Endothelial cell (in vitro differentiated cells): ENCODE measurements at regions not wholly inside any gene's neighbourhood (a gene's known extent, or its start where the extent isn't known, plus 50 kb on each side); places are given as distances from the start of the nearest gene placed in this dataset.

Experiments
- DNase-seq: peaks from one replicate; pipeline ENCODE4 v3.0.0; 2021; ENCODE audit warnings: low spot score
- H3K27ac Mint-ChIP-seq: one replicate; pipeline ENCODE4 v1.8.0; 2021; ENCODE audit warnings: mixed read lengths, inconsistent platforms; ENCODE audit not compliant: unreplicated experiment
- H3K27me3 Mint-ChIP-seq: one replicate; pipeline ENCODE4 v1.8.0; 2021; ENCODE audit warnings: mild to moderate bottlenecking, moderate library complexity, mixed read lengths, inconsistent platforms; ENCODE audit not compliant: unreplicated experiment
- H3K36me3 Mint-ChIP-seq: one replicate; pipeline ENCODE4 v1.8.0; 2021; ENCODE audit warnings: mild to moderate bottlenecking, low read depth, mixed read lengths, inconsistent platforms; ENCODE audit not compliant: unreplicated experiment
- H3K4me1 Mint-ChIP-seq: one replicate; pipeline ENCODE4 v1.8.0; 2021; ENCODE audit warnings: mild to moderate bottlenecking, mixed read lengths, inconsistent platforms; ENCODE audit not compliant: unreplicated experiment
- H3K4me3 Mint-ChIP-seq: one replicate; pipeline ENCODE4 v1.8.0; 2021; ENCODE audit warnings: mild to moderate bottlenecking, mixed read lengths, inconsistent platforms; ENCODE audit not compliant: unreplicated experiment
- H3K9me3 Mint-ChIP-seq: one replicate; pipeline ENCODE4 v1.8.0; 2021; ENCODE audit warnings: mixed read lengths, inconsistent platforms; ENCODE audit not compliant: unreplicated experiment
- CTCF ChIP-seq: fragments of 200-600 bp; sonication (generic); IDR thresholded peaks from one replicate; pipeline ENCODE4 v1.5.0; 2021; ENCODE audit warnings: antibody characterized with exemption; ENCODE audit not compliant: unreplicated experiment

GRCh38 chr22:49017482-49018329, 810.0 kb downstream of the BRD1 start:
- Mint-ChIP-seq H3K36me3 (no peaks in the 10 kb centered on the region), H3K27me3 (peaks cover 2% of the 10 kb centered on the region), H3K4me1 (no peaks in the 10 kb centered on the region), H3K9me3 (no peaks in the 10 kb centered on the region), H3K27ac (no peak overlapping the region), H3K4me3 (no peak overlapping the region)
- no peak for DNase-seq
- TF ChIP-seq CTCF: no peak

GRCh38 chr22:49016909-49017481, 810.7 kb downstream of the BRD1 start:
- no peak for DNase-seq
- H3K9me3 Mint-ChIP-seq: no peaks in the 10 kb centered on the region
- H3K4me1 Mint-ChIP-seq: no peaks in the 10 kb centered on the region
- H3K36me3 Mint-ChIP-seq: no peaks in the 10 kb centered on the region
- no peak for TF ChIP-seq CTCF
- H3K4me3 Mint-ChIP-seq: no peak overlapping the region
- H3K27me3 Mint-ChIP-seq: peaks cover 2% of the 10 kb centered on the region
- H3K27ac Mint-ChIP-seq: no peak overlapping the region

- Mint-ChIP-seq H3K27ac (no peak overlapping the region), H3K9me3 (no peaks in the 10 kb centered on the region), H3K36me3 (no peaks in the 10 kb centered on the region), H3K27me3 (peaks cover 4% of the 10 kb centered on the region), H3K4me1 (no peaks in the 10 kb centered on the region), H3K4me3 (no peak overlapping the region)
- no peak for TF ChIP-seq CTCF
- DNase-seq: no peak
These were observed 811.4 kb downstream of the BRD1 start for GRCh38 chr22:49015993-49016908.

- Mint-ChIP-seq H3K36me3 (no peaks in the 10 kb centered on the region), H3K27ac (no peak overlapping the region), H3K4me1 (no peaks in the 10 kb centered on the region), H3K4me3 (no peak overlapping the region), H3K27me3 (peaks cover 4% of the 10 kb centered on the region), H3K9me3 (no peaks in the 10 kb centered on the region)
- no peak for TF ChIP-seq CTCF
- no peak for DNase-seq
These were observed 812.2 kb downstream of the BRD1 start for GRCh38 chr22:49015459-49015858.
